Endodermal cell (in vitro differentiated cells): ENCODE measurements at regions not wholly inside any gene's neighbourhood (a gene's known extent, or its start where the extent isn't known, plus 50 kb on each side); places are given as distances from the start of the nearest gene placed in this dataset.

ENCODE experiments used
- DNase-seq: peaks from one replicate; pipeline ENCODE4 v3.0.0-alpha.2; 2017
- H3K27ac ChIP-seq: 2 replicates; pipeline ENCODE4 v1.5.1; 2013; ENCODE audit warnings: mild to moderate bottlenecking, low read depth, low read length, moderate library complexity
- H3K27me3 ChIP-seq: 2 replicates; pipeline ENCODE4 v1.6.1; 2013; ENCODE audit warnings: mild to moderate bottlenecking, low read length, moderate library complexity; ENCODE audit not compliant: insufficient read depth, control insufficient read depth, poor library complexity, severe bottlenecking
- H3K36me3 ChIP-seq: 2 replicates; pipeline ENCODE4 v1.7.0; 2013; ENCODE audit warnings: mild to moderate bottlenecking, low read length, moderate library complexity; ENCODE audit not compliant: control insufficient read depth, insufficient read depth
- H3K4me1 ChIP-seq: one replicate; pipeline ENCODE4 v1.7.0; 2013; ENCODE audit warnings: low read length; ENCODE audit not compliant: control insufficient read depth, insufficient read depth
- H3K4me3 ChIP-seq: 2 replicates; pipeline ENCODE4 v1.5.1; 2013; ENCODE audit warnings: mild to moderate bottlenecking, low read length, moderate library complexity
- H3K9ac ChIP-seq: 2 replicates; pipeline ENCODE4 v1.6.1; 2013; ENCODE audit warnings: mild to moderate bottlenecking, low read length, moderate library complexity; ENCODE audit not compliant: poor library complexity, severe bottlenecking; ENCODE audit errors: extremely low read depth
- H3K9me3 ChIP-seq: 2 replicates; pipeline ENCODE4 v1.6.1; 2013; ENCODE audit warnings: mild to moderate bottlenecking, low read length, moderate library complexity; ENCODE audit not compliant: control insufficient read depth
- H3K27ac Mint-ChIP-seq: 2 replicates; pipeline ENCODE4 v1.8.0; 2020; ENCODE audit warnings: mixed read lengths
- H3K27me3 Mint-ChIP-seq: 2 replicates; pipeline ENCODE4 v1.8.0; 2021; ENCODE audit warnings: mild to moderate bottlenecking, mixed read lengths; ENCODE audit not compliant: insufficient read depth
- H3K36me3 Mint-ChIP-seq: 2 replicates; pipeline ENCODE4 v1.8.0; 2020; ENCODE audit warnings: low read depth, mixed read lengths
- H3K4me1 Mint-ChIP-seq: 2 replicates; pipeline ENCODE4 v1.8.0; 2020; ENCODE audit warnings: mixed read lengths
- H3K4me3 Mint-ChIP-seq: 2 replicates; pipeline ENCODE4 v1.8.0; 2020; ENCODE audit warnings: mild to moderate bottlenecking, moderate library complexity, mixed read lengths
- H3K9me3 Mint-ChIP-seq: 2 replicates; pipeline ENCODE4 v1.8.0; 2020; ENCODE audit warnings: mild to moderate bottlenecking, mixed read lengths
- WGBS, 2 experiments: methylation state at CpG; one replicate each; pipeline versions ENCODE4 v1.1.5 to v1.1.7; 2013; ENCODE audit warnings: missing lambda C conversion rate in 2 of 2, mixed read lengths in 1 of 2; ENCODE audit not compliant: insufficient coverage in 1 of 2, insufficient read length in 1 of 2; 5-methylcytosine and 5-hydroxymethylcytosine counted together
- TF ChIP-seq, protein P1 (sequence below): fragments of 200-600 bp; sonication (generic); conservative IDR thresholded peaks from 2 replicates; pipeline ENCODE4 v1.5.0; 2021; ENCODE audit warnings: antibody characterized with exemption, mild to moderate bottlenecking

DNA sequence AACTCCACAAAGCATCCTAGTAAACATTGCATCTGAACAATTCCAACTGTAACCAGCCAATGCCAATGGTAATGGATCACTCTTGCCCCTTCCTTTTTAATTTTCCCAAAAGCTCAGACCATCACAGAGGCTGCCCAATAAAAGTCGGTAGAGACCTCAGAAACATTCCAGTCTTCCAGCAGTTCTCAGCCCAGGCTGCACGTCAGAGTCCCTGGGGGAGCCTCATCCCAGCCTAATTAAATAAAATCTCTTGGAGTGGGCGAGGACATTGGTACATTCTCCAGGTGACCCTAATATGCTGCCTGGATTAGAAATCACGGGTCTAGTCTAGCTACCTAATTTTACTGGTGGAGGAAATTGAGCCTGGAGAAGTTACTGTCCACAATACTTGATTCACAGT lies 117.1 kb upstream of the MYOCD start:
- H3K27ac ChIP-seq, result no peak overlapping the region
- peaks cover 8% of the 10 kb centered on the region for H3K4me1 ChIP-seq
- peak overlapping the region; percentile 79 for H3K27ac Mint-ChIP-seq
- no peak overlapping the region for H3K9ac ChIP-seq
- DNase-seq, result no peak
- H3K4me1 Mint-ChIP-seq, result peaks cover 21% of the 10 kb centered on the region
- H3K9me3 Mint-ChIP-seq, result no peaks in the 10 kb centered on the region
- no peaks in the 10 kb centered on the region for H3K36me3 ChIP-seq
- no peak overlapping the region for H3K4me3 Mint-ChIP-seq
- no peaks in the 10 kb centered on the region for H3K27me3 ChIP-seq
- WGBS, 2 experiments, result 91 to 100% methylated on average over 4 of the region's 4 CpGs
- TF ChIP-seq, protein P1, sequence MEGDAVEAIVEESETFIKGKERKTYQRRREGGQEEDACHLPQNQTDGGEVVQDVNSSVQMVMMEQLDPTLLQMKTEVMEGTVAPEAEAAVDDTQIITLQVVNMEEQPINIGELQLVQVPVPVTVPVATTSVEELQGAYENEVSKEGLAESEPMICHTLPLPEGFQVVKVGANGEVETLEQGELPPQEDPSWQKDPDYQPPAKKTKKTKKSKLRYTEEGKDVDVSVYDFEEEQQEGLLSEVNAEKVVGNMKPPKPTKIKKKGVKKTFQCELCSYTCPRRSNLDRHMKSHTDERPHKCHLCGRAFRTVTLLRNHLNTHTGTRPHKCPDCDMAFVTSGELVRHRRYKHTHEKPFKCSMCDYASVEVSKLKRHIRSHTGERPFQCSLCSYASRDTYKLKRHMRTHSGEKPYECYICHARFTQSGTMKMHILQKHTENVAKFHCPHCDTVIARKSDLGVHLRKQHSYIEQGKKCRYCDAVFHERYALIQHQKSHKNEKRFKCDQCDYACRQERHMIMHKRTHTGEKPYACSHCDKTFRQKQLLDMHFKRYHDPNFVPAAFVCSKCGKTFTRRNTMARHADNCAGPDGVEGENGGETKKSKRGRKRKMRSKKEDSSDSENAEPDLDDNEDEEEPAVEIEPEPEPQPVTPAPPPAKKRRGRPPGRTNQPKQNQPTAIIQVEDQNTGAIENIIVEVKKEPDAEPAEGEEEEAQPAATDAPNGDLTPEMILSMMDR, result no peak
- H3K9me3 ChIP-seq, result no peaks in the 10 kb centered on the region
- no peaks in the 10 kb centered on the region for H3K27me3 Mint-ChIP-seq
- no peaks in the 10 kb centered on the region for H3K36me3 Mint-ChIP-seq
- no peak overlapping the region for H3K4me3 ChIP-seq

DNA sequence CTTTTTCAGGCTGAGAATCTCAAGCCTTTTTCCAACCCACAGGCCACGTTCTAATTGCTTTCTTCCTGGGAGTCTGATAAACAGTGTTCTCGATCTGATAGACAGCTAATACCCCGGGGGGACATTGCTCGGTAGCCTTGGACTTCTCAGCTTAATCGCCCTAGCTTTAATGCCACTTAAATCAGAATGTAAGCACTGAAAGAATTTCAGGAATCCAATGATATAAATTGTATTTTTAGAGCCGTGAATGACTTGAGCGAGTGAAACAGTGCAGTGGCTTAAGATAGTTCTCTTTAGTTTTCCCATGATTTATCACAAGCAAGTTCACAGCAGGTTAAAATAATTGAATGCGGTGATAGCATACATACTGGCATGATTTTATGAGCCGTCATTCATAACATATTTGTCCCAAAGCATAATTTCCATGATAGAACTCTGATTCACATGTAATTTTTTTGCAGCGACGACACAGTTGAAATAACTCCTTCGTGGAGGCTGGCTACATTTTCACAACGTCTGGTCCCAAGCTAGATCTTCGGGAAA lies 116.1 kb upstream of the MYOCD start:
- Histone ChIP-seq H3K9me3 (no peaks in the 10 kb centered on the region), H3K4me3 (no peak overlapping the region), H3K9ac (no peak overlapping the region)

GRCh38 chr17:12553625-12554024 lies 112.1 kb upstream of the MYOCD start:
- Mint-ChIP-seq H3K27ac (no peak overlapping the region), H3K4me1 (peaks cover 15% of the 10 kb centered on the region), H3K36me3 (no peaks in the 10 kb centered on the region), H3K4me3 (no peak overlapping the region), H3K9me3 (no peaks in the 10 kb centered on the region), H3K27me3 (no peaks in the 10 kb centered on the region)
- Histone ChIP-seq H3K4me3 (no peak overlapping the region), H3K27me3 (no peaks in the 10 kb centered on the region), H3K4me1 (peaks cover 5% of the 10 kb centered on the region), H3K9me3 (no peaks in the 10 kb centered on the region), H3K9ac (no peak overlapping the region), H3K36me3 (no peaks in the 10 kb centered on the region), H3K27ac (no peak overlapping the region)
- DNase-seq, result no peak
- whole genome bisulfite sequencing, 2 experiments, result 82 to 89% methylated on average over 3 of the region's 3 CpGs
- TF ChIP-seq, protein P1, result no peak

More for the DNA sequence above, 116.1 kb upstream of the MYOCD start:
- Histone ChIP-seq H3K27me3 (no peaks in the 10 kb centered on the region), H3K27ac (no peak overlapping the region), H3K4me1 (peaks cover 8% of the 10 kb centered on the region), H3K36me3 (no peaks in the 10 kb centered on the region)
- WGBS, 2 experiments, result 71 to 80% methylated on average over 14 of the region's 14 CpGs
- Mint-ChIP-seq H3K4me3 (no peak overlapping the region), H3K9me3 (no peaks in the 10 kb centered on the region), H3K36me3 (no peaks in the 10 kb centered on the region), H3K27ac (peak overlapping the region; percentile 79), H3K4me1 (peaks cover 21% of the 10 kb centered on the region), H3K27me3 (no peaks in the 10 kb centered on the region)
- DNase-seq, result peak; percentile 63
- TF ChIP-seq, protein P1, result no peak
